ENCODE measurements at regions not wholly inside any gene's neighbourhood (a gene's known extent, or its start where the extent isn't known, plus 50 kb on each side); places are given as distances from the start of the nearest gene placed in this dataset.

GRCh38 chr1:175801979-175802378 lies 58.6 kb upstream of the TNR start:
- TF ChIP-seq EGR1 (IDR thresholded peaks at IDR 0.05) (no peak), FOXM1 (IDR thresholded peaks at IDR 0.05; ENCODE audit: borderline replicate concordance, low read depth) (no peak), YY1 (IDR thresholded peaks at IDR 0.05; ENCODE audit: low read depth) (no peak), CEBPB (IDR thresholded peaks at IDR 0.05) (no peak), RAD21 (IDR thresholded peaks at IDR 0.05; ENCODE audit: low read depth) (no peak), TCF12 (IDR thresholded peaks at IDR 0.05; ENCODE audit: low read depth) (no peak), NFIC (IDR thresholded peaks at IDR 0.05) (no peak), CREB1 (IDR thresholded peaks at IDR 0.05; ENCODE audit: low read depth) (no peak), TEAD4 (IDR thresholded peaks at IDR 0.05) (no peak), REST (IDR thresholded peaks at IDR 0.05; ENCODE audit: low read depth) (no peak), ZBTB7A (IDR thresholded peaks at IDR 0.05; ENCODE audit: low read depth) (no peak), EP300 (IDR thresholded peaks at IDR 0.05; ENCODE audit: borderline replicate concordance) (no peak), TAF1 (IDR thresholded peaks at IDR 0.05; ENCODE audit: low read depth) (no peak)
- TF ChIP-seq, protein P1, sequence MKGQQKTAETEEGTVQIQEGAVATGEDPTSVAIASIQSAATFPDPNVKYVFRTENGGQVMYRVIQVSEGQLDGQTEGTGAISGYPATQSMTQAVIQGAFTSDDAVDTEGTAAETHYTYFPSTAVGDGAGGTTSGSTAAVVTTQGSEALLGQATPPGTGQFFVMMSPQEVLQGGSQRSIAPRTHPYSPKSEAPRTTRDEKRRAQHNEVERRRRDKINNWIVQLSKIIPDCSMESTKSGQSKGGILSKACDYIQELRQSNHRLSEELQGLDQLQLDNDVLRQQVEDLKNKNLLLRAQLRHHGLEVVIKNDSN (IDR thresholded peaks at IDR 0.05) = no peak
- TF ChIP-seq, protein P2, sequence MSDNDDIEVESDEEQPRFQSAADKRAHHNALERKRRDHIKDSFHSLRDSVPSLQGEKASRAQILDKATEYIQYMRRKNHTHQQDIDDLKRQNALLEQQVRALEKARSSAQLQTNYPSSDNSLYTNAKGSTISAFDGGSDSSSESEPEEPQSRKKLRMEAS (IDR thresholded peaks at IDR 0.05) = no peak

DNA sequence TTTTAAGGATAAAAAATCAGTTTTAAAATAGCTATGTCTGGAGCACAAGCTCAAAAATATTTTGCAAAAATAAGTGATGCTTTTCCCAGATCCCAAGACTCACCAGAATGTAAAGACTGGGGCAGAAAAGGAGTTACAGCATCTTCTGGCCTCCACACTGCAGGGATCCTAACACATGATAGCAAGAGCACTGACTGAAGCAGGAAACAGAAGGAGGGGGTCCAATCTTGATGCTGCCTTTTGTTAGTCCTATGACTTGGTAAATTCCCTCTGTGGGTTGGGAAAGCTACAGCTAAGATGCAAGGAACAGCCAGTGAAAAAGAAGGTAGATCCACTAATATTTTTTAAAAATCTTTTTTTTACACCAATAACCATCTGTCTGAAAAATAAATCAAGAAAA lies 54.2 kb upstream of the TNR start:
- no peak for TF ChIP-seq CEBPB (IDR thresholded peaks at IDR 0.05)
- TF ChIP-seq EP300 (IDR thresholded peaks at IDR 0.05; ENCODE audit: borderline replicate concordance) = no peak
- TF ChIP-seq RAD21 (IDR thresholded peaks at IDR 0.05; ENCODE audit: low read depth) = no peak
- no peak for TF ChIP-seq CREB1 (IDR thresholded peaks at IDR 0.05; ENCODE audit: low read depth)
- TF ChIP-seq REST (IDR thresholded peaks at IDR 0.05; ENCODE audit: low read depth) = no peak
- no peak for TF ChIP-seq TAF1 (IDR thresholded peaks at IDR 0.05; ENCODE audit: low read depth)

DNA sequence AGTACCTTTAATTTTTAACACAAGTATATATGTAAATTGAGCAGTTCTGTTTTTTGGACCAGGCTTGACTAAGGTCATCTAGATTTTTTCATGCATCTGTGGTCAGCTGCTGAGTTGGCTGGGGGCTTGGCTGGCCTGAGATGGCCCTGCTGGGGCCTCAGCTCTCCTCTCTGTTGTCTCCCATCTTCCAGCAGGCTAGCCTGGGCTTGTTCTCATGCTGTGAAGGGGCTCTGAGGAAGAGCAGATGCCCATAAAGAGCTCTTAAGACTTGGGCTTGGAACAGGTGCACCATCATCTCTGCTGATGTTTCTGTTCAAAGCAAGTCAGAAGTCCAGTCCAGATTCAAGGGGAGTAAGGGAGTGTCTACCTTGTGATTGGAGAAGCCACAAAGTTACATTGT lies 51.2 kb upstream of the TNR start:
- TF ChIP-seq TEAD4 (IDR thresholded peaks at IDR 0.05) (no peak), REST (IDR thresholded peaks at IDR 0.05; ENCODE audit: low read depth) (no peak), RAD21 (IDR thresholded peaks at IDR 0.05; ENCODE audit: low read depth) (no peak), TAF1 (IDR thresholded peaks at IDR 0.05; ENCODE audit: low read depth) (no peak), TCF12 (IDR thresholded peaks at IDR 0.05; ENCODE audit: low read depth) (no peak), EGR1 (IDR thresholded peaks at IDR 0.05) (no peak), CREB1 (IDR thresholded peaks at IDR 0.05; ENCODE audit: low read depth) (no peak), EP300 (IDR thresholded peaks at IDR 0.05; ENCODE audit: borderline replicate concordance) (no peak), FOXM1 (IDR thresholded peaks at IDR 0.05; ENCODE audit: borderline replicate concordance, low read depth) (no peak), YY1 (IDR thresholded peaks at IDR 0.05; ENCODE audit: low read depth) (no peak), ZBTB7A (IDR thresholded peaks at IDR 0.05; ENCODE audit: low read depth) (no peak)
- TF ChIP-seq, protein P2 (IDR thresholded peaks at IDR 0.05) = no peak
- TF ChIP-seq, protein P1 (IDR thresholded peaks at IDR 0.05) = no peak

GRCh38 chr1:175793617-175794016 lies 50.2 kb upstream of the TNR start:
- TF ChIP-seq RAD21 (IDR thresholded peaks at IDR 0.05; ENCODE audit: low read depth) (no peak), YY1 (IDR thresholded peaks at IDR 0.05; ENCODE audit: low read depth) (no peak), TEAD4 (IDR thresholded peaks at IDR 0.05) (no peak), EP300 (IDR thresholded peaks at IDR 0.05; ENCODE audit: borderline replicate concordance) (no peak), TCF12 (IDR thresholded peaks at IDR 0.05; ENCODE audit: low read depth) (no peak), EGR1 (IDR thresholded peaks at IDR 0.05) (no peak), REST (IDR thresholded peaks at IDR 0.05; ENCODE audit: low read depth) (no peak)

All from Ishikawa (cell line).